ENCODE measurements at regions not wholly inside any gene's neighbourhood (a gene's known extent, or its start where the extent isn't known, plus 50 kb on each side); places are given as distances from the start of the nearest gene placed in this dataset.
"Not testable (repeated sequence)": the region's sequence is repeated elsewhere in the genome, so short reads cannot be mapped to it uniquely, and the experiment has no call there.

GRCh38 chr5:175351897-175352590 lies 91.9 kb downstream of the DRD1 start:
- ATAC-seq = no peak
- intact Hi-C loops (cut with DNase I, micrococcal nuclease) = no loop called here

GRCh38 chr5:175351126-175351525 lies 92.9 kb downstream of the DRD1 start:
- DNase-seq (no peak), ATAC-seq (no peak)
- intact Hi-C loops (cut with DNase I, micrococcal nuclease) = no loop called here

More at GRCh38 chr5:175351897-175352590, 91.9 kb downstream of the DRD1 start:
- no peak for DNase-seq

- intact Hi-C loops (cut with DNase I, micrococcal nuclease) = no loop called here
- no peak for ATAC-seq
- DNase-seq = no peak
Measured at GRCh38 chr5:175347931-175348330, 96.1 kb downstream of the DRD1 start.

GRCh38 chr5:175347027-175347426 lies 97.0 kb downstream of the DRD1 start:
- intact Hi-C loops (cut with DNase I, micrococcal nuclease) = no loop called here
- DNase-seq (no peak), ATAC-seq (no peak)

GRCh38 chr5:175344331-175345195 lies 99.4 kb downstream of the DRD1 start:
- intact Hi-C loops (cut with DNase I, micrococcal nuclease) = no loop called here
- ATAC-seq (no peak), DNase-seq (no peak)

GRCh38 chr5:175343308-175343707 lies 100.7 kb downstream of the DRD1 start:
- no peak for ATAC-seq
- no peak for DNase-seq
- intact Hi-C loops (cut with DNase I, micrococcal nuclease) = no loop called here

- DNase-seq = no peak
- intact Hi-C loops (cut with DNase I, micrococcal nuclease) = no loop called here
- peak; percentile 28 for ATAC-seq
Measured at GRCh38 chr5:175340180-175340579, 103.8 kb downstream of the DRD1 start.

GRCh38 chr5:175337680-175338079 lies 106.3 kb downstream of the DRD1 start:
- DNase-seq = no peak
- ATAC-seq = no peak
- intact Hi-C loops (cut with DNase I, micrococcal nuclease) = no loop called here

GRCh38 chr5:175336781-175337180 lies 107.2 kb downstream of the DRD1 start:
- no peak for ATAC-seq
- no peak for DNase-seq
- intact Hi-C loops (cut with DNase I, micrococcal nuclease) = no loop called here

- DNase-seq (no peak), ATAC-seq (no peak)
- intact Hi-C loops (cut with DNase I, micrococcal nuclease) = no loop called here
Measured at GRCh38 chr5:175335691-175336090, 108.3 kb downstream of the DRD1 start.

GRCh38 chr5:175331173-175332036 lies 112.6 kb downstream of the DRD1 start:
- intact Hi-C loops (cut with DNase I, micrococcal nuclease); ATAC-seq: not testable (repeated sequence)

GRCh38 chr5:175329976-175330375 lies 114.0 kb downstream of the DRD1 start:
- intact Hi-C loops (cut with DNase I, micrococcal nuclease) = no loop called here
- ATAC-seq = no peak
- no peak for DNase-seq

More at GRCh38 chr5:175331173-175332036, 112.6 kb downstream of the DRD1 start:
- not testable (repeated sequence) for DNase-seq

- DNase-seq = no peak
- ATAC-seq = no peak
Measured at GRCh38 chr5:175328687-175329086, 115.3 kb downstream of the DRD1 start.

GRCh38 chr5:175328176-175328575 lies 115.8 kb downstream of the DRD1 start:
- intact Hi-C loops (cut with DNase I, micrococcal nuclease) = no loop called here
- no peak for DNase-seq
- no peak for ATAC-seq

More at GRCh38 chr5:175328687-175329086, 115.3 kb downstream of the DRD1 start:
- intact Hi-C loops (cut with DNase I, micrococcal nuclease) = no loop called here

- DNase-seq = no peak
- ATAC-seq = no peak
- intact Hi-C loops (cut with DNase I, micrococcal nuclease) = no loop called here
Measured at GRCh38 chr5:175325681-175326080, 118.3 kb downstream of the DRD1 start.

GRCh38 chr5:175321927-175322532 lies 122.0 kb downstream of the DRD1 start:
- ATAC-seq = no peak
- DNase-seq = peak in 1 of 2 donors; percentile 6
- intact Hi-C loops (cut with DNase I, micrococcal nuclease) = no loop called here

GRCh38 chr5:175319199-175319598 lies 124.8 kb downstream of the DRD1 start:
- intact Hi-C loops (cut with DNase I, micrococcal nuclease) = no loop called here
- DNase-seq = no peak
- ATAC-seq = no peak

GRCh38 chr5:175317872-175318271 lies 126.1 kb downstream of the DRD1 start:
- DNase-seq = no peak
- no peak for ATAC-seq

More at GRCh38 chr5:175317872-175318271, 126.1 kb downstream of the DRD1 start:
- intact Hi-C loops (cut with DNase I, micrococcal nuclease) = no loop called here

Measured in left colon (tissue), 2 donors.